OCI-LY7 (cell line): ENCODE measurements at regions not wholly inside any gene's neighbourhood (a gene's known extent, or its start where the extent isn't known, plus 50 kb on each side); places are given as distances from the start of the nearest gene placed in this dataset.

Source experiments
- CTCF ChIP-seq: fragments of 200-600 bp; sonication (generic); conservative IDR thresholded peaks from 2 replicates; pipeline ENCODE4 v1.5.1; 2014; ENCODE audit warnings: mild to moderate bottlenecking, antibody characterized with exemption, low read length, moderate library complexity, mixed read lengths
- EZH2phosphoT487 ChIP-seq: fragments of 200-600 bp; sonication (generic); IDR thresholded peaks from 2 replicates; pipeline ENCODE4 v1.6.1; 2018; ENCODE audit warnings: low read depth, borderline replicate concordance, mild to moderate bottlenecking, mixed run types, antibody characterized with exemption, low read length, moderate library complexity, mixed read lengths

DNA sequence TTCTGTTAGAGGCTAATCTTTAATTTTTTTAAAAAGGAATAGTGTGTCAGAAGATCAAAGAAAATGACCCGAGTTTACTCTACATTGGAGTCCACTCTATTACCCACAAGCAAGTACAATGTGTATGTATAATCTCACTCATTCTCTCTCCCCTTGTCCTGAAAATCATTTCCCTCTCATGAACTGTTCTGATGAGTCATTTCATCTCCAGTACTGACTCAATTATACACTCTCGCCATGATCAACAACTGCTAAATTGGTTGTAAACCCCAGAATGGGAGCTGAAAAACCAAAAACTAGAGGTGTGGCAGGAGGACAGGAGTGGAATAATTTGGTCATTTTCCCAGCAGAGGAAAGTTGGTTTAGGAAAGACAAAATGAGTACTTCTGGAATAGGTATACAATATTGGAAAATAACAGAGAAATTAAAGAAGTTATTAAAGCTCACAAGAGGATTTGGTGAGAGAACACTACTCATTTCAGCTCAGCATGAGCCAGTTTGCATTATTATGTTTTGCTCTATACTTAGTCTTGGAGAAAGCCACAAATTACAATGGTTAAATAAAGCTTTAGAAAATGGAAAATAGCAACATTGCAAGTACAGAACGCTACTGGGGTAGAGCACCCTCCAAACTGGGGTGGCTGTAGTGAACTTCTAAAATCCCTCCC, 144.3 kb upstream of the PFN2 start:
- TF ChIP-seq CTCF (no peak), EZH2phosphoT487 (no peak)
